A673 (cell line): ENCODE measurements at regions not wholly inside any gene's neighbourhood (a gene's known extent, or its start where the extent isn't known, plus 50 kb on each side); places are given as distances from the start of the nearest gene placed in this dataset.

Source experiments
- EZH2 ChIP-seq: fragments of 200-600 bp; sonication (generic); IDR thresholded peaks from 2 replicates; pipeline ENCODE4 v1.6.1; 2017; ENCODE audit warnings: borderline replicate concordance, low read depth, mild to moderate bottlenecking, mixed read lengths, antibody characterized with exemption, low read length; ENCODE audit not compliant: poor library complexity, severe bottlenecking
- TF ChIP-seq, protein P1 (sequence below): fragments of 300-800, 200-600 bp; sonication (generic); conservative IDR thresholded peaks from 2 replicates; pipeline ENCODE4 v1.5.1; 2017; ENCODE audit warnings: low read depth, mild to moderate bottlenecking, antibody characterized with exemption, low read length, moderate library complexity, mixed read lengths

DNA sequence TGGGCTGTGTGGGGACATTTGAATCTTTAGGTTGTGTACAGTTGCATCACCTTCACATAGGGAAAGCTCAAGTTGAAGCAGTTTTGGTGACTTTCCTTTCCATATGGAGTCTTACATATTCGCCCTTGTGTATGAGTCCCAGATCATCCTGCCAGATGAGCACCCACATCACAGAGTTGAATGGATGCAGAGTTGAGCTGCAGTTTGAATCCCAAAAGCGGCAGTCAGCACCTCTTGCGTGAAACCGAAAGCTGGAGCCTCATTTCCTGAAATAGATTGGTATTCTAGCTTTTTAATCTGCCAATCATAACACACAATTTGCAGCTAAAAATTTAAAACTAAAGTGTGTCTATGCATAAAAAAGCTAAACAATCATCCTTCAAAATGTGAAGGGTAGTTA, 162.9 kb upstream of the DIPK2B start:
- TF ChIP-seq, protein P1, sequence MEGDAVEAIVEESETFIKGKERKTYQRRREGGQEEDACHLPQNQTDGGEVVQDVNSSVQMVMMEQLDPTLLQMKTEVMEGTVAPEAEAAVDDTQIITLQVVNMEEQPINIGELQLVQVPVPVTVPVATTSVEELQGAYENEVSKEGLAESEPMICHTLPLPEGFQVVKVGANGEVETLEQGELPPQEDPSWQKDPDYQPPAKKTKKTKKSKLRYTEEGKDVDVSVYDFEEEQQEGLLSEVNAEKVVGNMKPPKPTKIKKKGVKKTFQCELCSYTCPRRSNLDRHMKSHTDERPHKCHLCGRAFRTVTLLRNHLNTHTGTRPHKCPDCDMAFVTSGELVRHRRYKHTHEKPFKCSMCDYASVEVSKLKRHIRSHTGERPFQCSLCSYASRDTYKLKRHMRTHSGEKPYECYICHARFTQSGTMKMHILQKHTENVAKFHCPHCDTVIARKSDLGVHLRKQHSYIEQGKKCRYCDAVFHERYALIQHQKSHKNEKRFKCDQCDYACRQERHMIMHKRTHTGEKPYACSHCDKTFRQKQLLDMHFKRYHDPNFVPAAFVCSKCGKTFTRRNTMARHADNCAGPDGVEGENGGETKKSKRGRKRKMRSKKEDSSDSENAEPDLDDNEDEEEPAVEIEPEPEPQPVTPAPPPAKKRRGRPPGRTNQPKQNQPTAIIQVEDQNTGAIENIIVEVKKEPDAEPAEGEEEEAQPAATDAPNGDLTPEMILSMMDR = no peak
- no peak for TF ChIP-seq EZH2
